Gastrocnemius medialis (tissue), 4 donors: ENCODE measurements at regions not wholly inside any gene's neighbourhood (a gene's known extent, or its start where the extent isn't known, plus 50 kb on each side); places are given as distances from the start of the nearest gene placed in this dataset.

Source experiments
- ATAC-seq, 2 donors: fragments of 150-250 bp; one replicate each; pipeline ENCODE4 v1.9.1; 2016
- DNase-seq, 2 donors: peaks; one replicate each; pipeline ENCODE4 v3.0.0-alpha.2; 2019
- H3K27ac ChIP-seq, 4 donors: fragments of 200-600 bp; sonication (generic); 1 replicate in 1 of 4; 2 replicates in 3 of 4; pipeline ENCODE4 v1.5.1; 2016 to 2018; ENCODE audit warnings: mild to moderate bottlenecking in 2 of 4, moderate library complexity in 1 of 4
- H3K27me3 ChIP-seq, 3 donors: fragments of 200-600 bp; sonication (generic) in 2 of 3; 1 replicate in 1 of 3; 2 replicates in 2 of 3; pipeline versions ENCODE4 v1.5.1 to v1.6.0; 2016 to 2019; ENCODE audit warnings: mild to moderate bottlenecking in 1 of 3, moderate library complexity in 1 of 3
- H3K36me3 ChIP-seq, 2 donors: fragments of 200-600 bp; sonication (generic) in 1 of 2; one replicate each; pipeline ENCODE4 v1.5.1; 2017 to 2018
- H3K4me1 ChIP-seq, 2 donors: fragments of 200-600 bp; sonication (generic) in 1 of 2; one replicate each; pipeline ENCODE4 v1.5.1; 2016 to 2017; ENCODE audit warnings: mild to moderate bottlenecking in 2 of 2
- H3K4me3 ChIP-seq, 4 donors: fragments of 200-600 bp; sonication (generic) in 3 of 4; 1 replicate in 1 of 4; 2 replicates in 3 of 4; pipeline ENCODE4 v1.5.1; 2016 to 2019; ENCODE audit warnings: mild to moderate bottlenecking in 2 of 4
- H3K9me3 ChIP-seq, 3 donors: fragments of 200-600 bp; sonication (generic) in 2 of 3; 1 replicate in 1 of 3; 2 replicates in 2 of 3; pipeline ENCODE4 v1.5.1; 2016 to 2019
- POLR2A ChIP-seq, 2 donors: fragments of 450-650 bp; IDR thresholded peaks; one replicate each; pipeline ENCODE4 v1.6.1; 2017; ENCODE audit warnings: antibody characterized with exemption in 2 of 2, mild to moderate bottlenecking in 2 of 2, moderate library complexity in 2 of 2
- in situ Hi-C, 4 donors: fragments of 200-750 bp; cut with MboI; loops; one replicate each; pipeline versions ENCODE4 v1.15.0 to v1.8.0; 2017; ENCODE audit warnings: low sequenced_read_pairs in 4 of 4
- intact Hi-C: fragments of 100-400 bp; cut with DNase I; formaldehyde crosslinking; loops from one replicate; pipeline ENCODE4 v1.15.1; 2023; ENCODE audit warnings: low total_unique reads
- TF ChIP-seq, protein P1 (sequence below), 5 experiments: fragments of 450-650 bp in 3 of 5; fragments of 200-600 bp in 2 of 5; sonication (generic) in 2 of 5; IDR thresholded peaks in 4 of 5; conservative IDR thresholded peaks in 1 of 5; 1 replicate in 4 of 5; 2 replicates in 1 of 5; pipeline ENCODE4 v1.5.1; 2016 to 2019; ENCODE audit warnings: antibody characterized with exemption in 5 of 5, mild to moderate bottlenecking in 3 of 5, moderate library complexity in 3 of 5

DNA sequence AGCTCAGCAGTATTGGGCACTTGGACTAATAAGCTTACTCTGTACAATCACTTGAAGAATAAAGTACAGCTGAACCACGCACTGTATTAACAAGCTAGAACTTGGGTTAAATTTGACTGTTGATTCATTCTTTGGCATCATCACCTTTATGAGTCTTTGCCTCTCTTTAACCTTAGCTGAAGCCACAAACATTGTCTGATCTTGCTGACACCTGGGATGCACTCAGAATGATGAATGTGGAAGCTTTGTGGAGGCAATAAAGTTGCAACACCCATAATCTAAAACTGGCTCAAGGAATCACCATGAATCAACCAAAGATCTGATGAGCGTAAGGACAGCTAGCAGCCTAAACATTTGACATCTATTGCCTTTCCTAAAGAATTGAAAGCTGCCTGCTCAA lies 590.6 kb upstream of the SOX9 start:
- no peak overlapping the region for H3K4me3 ChIP-seq
- no peak for ATAC-seq
- intact Hi-C loops (no loop called here), in situ Hi-C loops (no loop called here)
- DNase-seq: no peak
- TF ChIP-seq, protein P1, sequence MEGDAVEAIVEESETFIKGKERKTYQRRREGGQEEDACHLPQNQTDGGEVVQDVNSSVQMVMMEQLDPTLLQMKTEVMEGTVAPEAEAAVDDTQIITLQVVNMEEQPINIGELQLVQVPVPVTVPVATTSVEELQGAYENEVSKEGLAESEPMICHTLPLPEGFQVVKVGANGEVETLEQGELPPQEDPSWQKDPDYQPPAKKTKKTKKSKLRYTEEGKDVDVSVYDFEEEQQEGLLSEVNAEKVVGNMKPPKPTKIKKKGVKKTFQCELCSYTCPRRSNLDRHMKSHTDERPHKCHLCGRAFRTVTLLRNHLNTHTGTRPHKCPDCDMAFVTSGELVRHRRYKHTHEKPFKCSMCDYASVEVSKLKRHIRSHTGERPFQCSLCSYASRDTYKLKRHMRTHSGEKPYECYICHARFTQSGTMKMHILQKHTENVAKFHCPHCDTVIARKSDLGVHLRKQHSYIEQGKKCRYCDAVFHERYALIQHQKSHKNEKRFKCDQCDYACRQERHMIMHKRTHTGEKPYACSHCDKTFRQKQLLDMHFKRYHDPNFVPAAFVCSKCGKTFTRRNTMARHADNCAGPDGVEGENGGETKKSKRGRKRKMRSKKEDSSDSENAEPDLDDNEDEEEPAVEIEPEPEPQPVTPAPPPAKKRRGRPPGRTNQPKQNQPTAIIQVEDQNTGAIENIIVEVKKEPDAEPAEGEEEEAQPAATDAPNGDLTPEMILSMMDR (IDR thresholded peaks at IDR 0.05 in 4 of 5, conservative IDR thresholded peaks at IDR 0.05 in 1 of 5): no peak
- TF ChIP-seq POLR2A (IDR thresholded peaks at IDR 0.05): no peak
- no peaks in the 10 kb centered on the region for H3K36me3 ChIP-seq
- peaks cover 0 to 4% (median 0%) of the 10 kb centered on the region in 3 donors for H3K27me3 ChIP-seq
- H3K27ac ChIP-seq: no peak overlapping the region
- no peaks in the 10 kb centered on the region for H3K9me3 ChIP-seq
- H3K4me1 ChIP-seq: no peaks in the 10 kb centered on the region

DNA sequence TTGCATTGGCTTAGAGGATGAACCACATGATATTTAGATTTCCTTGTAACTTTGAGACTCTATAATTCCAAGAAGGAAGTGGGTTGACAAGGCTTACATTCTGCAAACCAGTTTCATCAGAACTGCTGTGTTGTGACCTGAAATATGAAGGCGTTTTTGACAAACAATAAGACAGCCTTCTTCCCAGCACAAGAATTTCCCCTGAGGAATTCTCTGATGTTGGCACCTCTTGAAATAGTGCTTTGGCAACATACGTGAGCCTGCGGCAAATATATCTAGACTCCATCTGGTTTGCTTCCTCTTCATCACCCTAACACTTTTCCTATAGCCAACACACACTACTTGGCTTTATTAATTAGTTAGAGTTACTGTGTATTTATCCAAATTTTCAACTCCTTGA lies 585.5 kb upstream of the SOX9 start:
- no peak for ATAC-seq
- in situ Hi-C loops: no loop called here
- no peaks in the 10 kb centered on the region for H3K9me3 ChIP-seq
- peaks cover 0 to 4% (median 0%) of the 10 kb centered on the region in 3 donors for H3K27me3 ChIP-seq
- H3K27ac ChIP-seq: no peak overlapping the region
- DNase-seq: no peak
- no peaks in the 10 kb centered on the region for H3K4me1 ChIP-seq
- TF ChIP-seq POLR2A (IDR thresholded peaks at IDR 0.05): no peak
- intact Hi-C loops: no loop called here
- no peak overlapping the region for H3K4me3 ChIP-seq
- no peaks in the 10 kb centered on the region for H3K36me3 ChIP-seq

DNA sequence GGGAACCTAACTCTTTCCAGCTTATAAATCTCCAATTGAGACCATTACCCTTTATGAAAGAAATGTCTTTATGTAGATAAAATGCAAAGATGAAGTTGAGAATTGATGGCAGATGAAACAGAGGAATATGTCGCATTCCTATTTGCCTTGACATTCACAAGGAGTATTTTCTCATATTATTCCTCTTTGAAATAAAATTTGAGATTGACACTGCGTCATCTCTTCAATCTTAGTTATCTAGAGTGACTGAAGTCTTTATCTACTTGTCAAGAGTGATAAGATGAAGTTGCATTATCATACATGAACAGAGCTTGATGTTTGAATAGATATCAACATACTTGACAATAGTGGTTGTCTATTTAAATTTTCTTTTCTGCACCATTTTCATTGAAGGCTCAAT lies 574.4 kb upstream of the SOX9 start:
- no peaks in the 10 kb centered on the region for H3K4me1 ChIP-seq
- H3K9me3 ChIP-seq: no peaks in the 10 kb centered on the region
- H3K27me3 ChIP-seq: no peaks in the 10 kb centered on the region
- H3K36me3 ChIP-seq: no peaks in the 10 kb centered on the region
- H3K4me3 ChIP-seq: no peak overlapping the region
- intact Hi-C loops (no loop called here), in situ Hi-C loops (no loop called here)
- TF ChIP-seq POLR2A (IDR thresholded peaks at IDR 0.05): no peak
- TF ChIP-seq, protein P1 (IDR thresholded peaks at IDR 0.05 in 4 of 5, conservative IDR thresholded peaks at IDR 0.05 in 1 of 5): no peak
- ATAC-seq (no peak), DNase-seq (no peak)
- no peak overlapping the region for H3K27ac ChIP-seq

DNA sequence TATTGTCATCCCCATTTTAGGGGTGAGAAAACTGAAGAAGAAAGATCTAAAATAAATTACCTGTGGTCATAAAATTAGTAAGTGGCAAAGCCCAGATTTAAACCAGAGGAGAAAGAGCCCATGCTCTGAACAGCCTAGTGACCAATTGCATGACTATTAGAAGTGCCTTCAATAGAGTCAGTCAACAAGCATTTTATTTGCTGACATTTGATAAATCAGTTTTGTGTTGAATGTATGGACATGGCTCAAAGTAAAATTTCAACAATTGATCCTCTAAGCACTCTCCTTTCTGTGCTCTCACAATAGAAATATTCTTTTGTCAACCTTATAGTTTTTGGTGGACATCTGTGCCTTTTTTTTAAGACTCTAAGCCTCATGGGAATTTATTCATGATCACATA lies 572.9 kb upstream of the SOX9 start:
- no peaks in the 10 kb centered on the region for H3K9me3 ChIP-seq
- no peak overlapping the region for H3K4me3 ChIP-seq
- no peak for ATAC-seq
- in situ Hi-C loops: no loop called here
- H3K36me3 ChIP-seq: no peaks in the 10 kb centered on the region
- DNase-seq: no peak
- H3K27ac ChIP-seq: no peak overlapping the region
- intact Hi-C loops: no loop called here
- no peak for TF ChIP-seq POLR2A (IDR thresholded peaks at IDR 0.05)
- TF ChIP-seq, protein P1 (IDR thresholded peaks at IDR 0.05 in 4 of 5, conservative IDR thresholded peaks at IDR 0.05 in 1 of 5): no peak
- H3K4me1 ChIP-seq: no peaks in the 10 kb centered on the region
- no peaks in the 10 kb centered on the region for H3K27me3 ChIP-seq

DNA sequence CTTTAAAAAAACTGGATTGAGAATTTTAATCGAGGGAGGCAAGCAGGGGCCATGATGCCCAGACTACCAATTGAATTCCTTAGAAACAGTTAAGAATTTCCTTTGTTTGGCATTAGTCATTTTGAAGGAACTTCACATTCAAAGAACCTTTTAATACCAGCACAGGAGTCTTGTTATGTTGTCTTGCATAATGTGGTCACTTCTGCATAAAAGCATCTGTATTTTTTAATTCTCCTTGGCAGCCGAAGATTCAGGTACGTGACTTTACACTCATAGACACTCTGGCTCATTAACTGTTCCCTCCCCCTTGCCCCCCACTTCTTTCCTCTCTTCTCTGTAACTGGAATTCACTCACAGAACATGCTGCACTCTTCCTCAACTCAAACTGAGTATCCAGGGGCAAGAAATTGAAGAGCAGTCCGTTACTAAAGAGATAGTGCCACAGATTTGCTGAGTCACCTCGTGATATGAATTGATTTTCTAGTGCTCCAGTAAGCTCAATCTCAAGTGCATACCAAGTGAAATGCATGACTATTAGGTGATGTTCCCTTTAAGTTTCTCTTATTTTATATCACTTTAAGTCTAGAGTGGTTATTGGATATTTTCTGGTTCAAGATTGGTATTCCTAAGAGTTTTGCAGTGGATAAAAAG lies 572.2 kb upstream of the SOX9 start:
- Histone ChIP-seq H3K27me3 (no peaks in the 10 kb centered on the region), H3K36me3 (no peaks in the 10 kb centered on the region), H3K4me1 (no peaks in the 10 kb centered on the region), H3K27ac (no peak overlapping the region), H3K9me3 (no peaks in the 10 kb centered on the region), H3K4me3 (no peak overlapping the region)
- TF ChIP-seq POLR2A (IDR thresholded peaks at IDR 0.05): no peak
- in situ Hi-C loops (no loop called here), intact Hi-C loops (no loop called here)
- ATAC-seq (no peak), DNase-seq (no peak)

DNA sequence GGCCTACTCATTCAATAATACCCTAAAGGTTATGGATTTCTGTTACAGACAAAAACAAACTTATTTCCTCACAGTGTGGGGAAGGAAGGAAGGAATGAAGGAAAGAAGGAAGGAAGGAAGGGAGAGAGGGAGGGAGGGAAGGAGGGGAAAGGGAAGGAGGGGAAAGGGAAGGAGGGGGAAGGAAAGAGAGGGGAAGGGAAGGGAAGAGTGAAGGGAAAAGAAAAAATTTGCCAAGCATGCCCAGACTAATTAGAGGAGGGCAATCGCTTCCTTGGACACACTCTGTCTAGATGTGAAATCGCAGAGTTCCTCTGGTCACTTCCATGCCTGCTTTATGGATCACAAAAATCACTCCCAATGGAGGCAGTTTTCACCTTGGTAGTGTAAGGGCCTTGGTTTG lies 570.1 kb upstream of the SOX9 start:
- H3K27me3 ChIP-seq: no peaks in the 10 kb centered on the region
- TF ChIP-seq, protein P1 (IDR thresholded peaks at IDR 0.05 in 4 of 5, conservative IDR thresholded peaks at IDR 0.05 in 1 of 5): no peak
- no peak for TF ChIP-seq POLR2A (IDR thresholded peaks at IDR 0.05)
- no peaks in the 10 kb centered on the region for H3K36me3 ChIP-seq
- ATAC-seq: no peak
- H3K9me3 ChIP-seq: no peaks in the 10 kb centered on the region
- H3K27ac ChIP-seq: no peak overlapping the region
- in situ Hi-C loops (loop anchor here in 1 of 4 donors (25.0 kb wide), 1 partner anchor 112 kb away; no protein-coding TSS in a partner anchor), intact Hi-C loops (no loop called here)
- H3K4me3 ChIP-seq: no peak overlapping the region
- no peaks in the 10 kb centered on the region for H3K4me1 ChIP-seq
- no peak for DNase-seq
